ENCODE measurements at regions not wholly inside any gene's neighbourhood (a gene's known extent, or its start where the extent isn't known, plus 50 kb on each side); places are given as distances from the start of the nearest gene placed in this dataset.
"Not testable (repeated sequence)": the region's sequence is repeated elsewhere in the genome, so short reads cannot be mapped to it uniquely, and the experiment has no call there.

DNA sequence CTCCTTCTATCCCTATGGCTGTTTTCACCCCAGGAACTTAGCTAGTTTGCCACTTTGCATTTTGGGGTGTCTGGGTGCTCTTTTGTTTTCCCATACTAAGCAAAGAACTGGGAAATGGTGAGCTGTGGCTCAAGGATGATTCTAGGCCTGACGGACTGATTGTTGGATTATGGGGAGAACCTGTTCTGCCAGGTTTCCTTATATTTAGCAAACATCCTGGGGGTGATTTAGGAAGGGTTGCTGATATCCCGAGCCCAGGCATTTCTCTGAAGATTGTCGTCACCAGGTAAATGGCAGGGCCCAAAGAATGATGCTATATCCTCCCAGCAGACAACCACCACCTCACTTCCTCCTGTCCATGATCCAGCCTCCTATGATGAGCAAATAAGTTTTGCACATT lies 72.1 kb upstream of the GRB10 start:
- DNase-seq (ENCODE audit: low read depth), result no peak

DNA sequence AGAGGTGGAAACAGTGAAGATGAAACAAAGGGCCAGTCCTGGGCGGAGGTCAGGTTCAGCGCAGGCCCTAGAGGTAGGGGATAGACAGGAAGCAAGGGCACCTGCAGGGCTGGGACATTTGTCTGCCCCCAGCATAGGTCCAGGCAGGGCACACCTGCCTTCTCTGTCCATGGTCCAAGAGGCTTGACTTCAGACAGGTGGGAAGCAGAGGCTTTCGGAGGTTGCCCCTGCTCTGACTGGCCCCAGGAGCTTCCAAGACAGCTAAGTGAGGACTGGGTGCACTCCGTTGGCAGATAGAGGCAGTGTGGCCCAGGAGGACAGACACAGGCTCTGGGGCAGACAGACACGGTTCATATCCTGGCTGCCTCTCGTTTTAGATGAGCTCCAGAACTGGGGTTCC lies 71.6 kb upstream of the GRB10 start:
- no peak for DNase-seq (ENCODE audit: low read depth)

DNA sequence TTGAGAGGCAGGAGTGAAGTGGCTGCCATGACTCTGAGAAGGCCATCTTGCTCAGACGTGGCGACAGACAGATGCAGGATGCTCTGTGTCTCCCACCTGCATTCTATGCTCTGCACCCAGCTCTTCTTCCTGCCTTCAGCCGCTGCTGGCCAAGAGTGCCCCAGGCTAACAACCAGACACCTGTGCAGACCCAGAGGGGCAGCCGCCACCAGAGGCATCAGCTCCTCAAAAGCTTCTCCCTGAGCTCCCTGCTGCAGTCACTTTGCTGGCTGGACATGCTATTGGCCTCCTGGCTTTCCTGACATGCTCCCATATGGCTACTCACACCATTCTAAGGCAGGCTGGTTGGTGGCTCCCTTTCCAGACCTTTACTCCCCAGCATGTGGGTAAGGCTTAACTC lies 70.6 kb upstream of the GRB10 start:
- DNase-seq (ENCODE audit: low read depth), result no peak

DNA sequence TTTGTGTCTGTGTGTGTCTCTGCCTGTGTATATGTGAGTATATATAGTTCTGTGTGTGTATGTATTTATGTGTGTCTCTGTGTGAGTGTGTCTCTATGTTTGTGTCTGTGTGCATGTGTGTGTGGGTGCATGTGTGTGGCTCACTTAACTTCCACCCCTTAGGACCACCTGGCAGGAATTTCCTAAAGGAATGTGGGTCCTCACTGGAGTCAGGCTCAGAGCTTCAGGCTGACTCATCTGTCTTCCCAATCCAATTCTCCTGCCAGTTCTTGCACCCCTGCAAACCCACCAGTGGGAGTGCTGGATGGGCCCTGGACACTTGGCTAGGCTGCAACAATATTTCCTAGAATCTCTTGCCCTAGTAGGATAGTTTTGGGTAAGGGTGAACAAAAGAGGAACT lies 70.2 kb upstream of the GRB10 start:
- DNase-seq (ENCODE audit: low read depth), result no peak

DNA sequence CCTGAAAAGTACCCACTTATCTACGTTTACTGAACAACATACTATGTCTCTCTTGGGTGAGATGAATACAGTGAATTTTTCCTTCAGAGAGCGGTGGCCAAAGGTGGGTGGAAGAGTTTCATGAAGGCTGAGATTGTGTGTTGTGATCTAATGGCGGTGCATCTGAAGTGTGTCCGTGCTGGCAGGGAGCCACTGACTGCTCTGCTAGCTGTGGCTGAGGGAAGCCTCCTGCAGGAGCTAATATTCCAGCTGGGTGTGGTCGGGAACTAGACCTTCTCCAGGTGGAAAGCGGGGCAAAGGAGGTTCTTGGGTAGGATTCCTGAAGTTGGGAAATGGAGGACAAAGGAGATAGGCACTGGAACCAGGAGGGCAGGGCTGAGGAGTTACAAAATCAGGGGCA lies 69.2 kb upstream of the GRB10 start:
- no peak for DNase-seq (ENCODE audit: low read depth)

DNA sequence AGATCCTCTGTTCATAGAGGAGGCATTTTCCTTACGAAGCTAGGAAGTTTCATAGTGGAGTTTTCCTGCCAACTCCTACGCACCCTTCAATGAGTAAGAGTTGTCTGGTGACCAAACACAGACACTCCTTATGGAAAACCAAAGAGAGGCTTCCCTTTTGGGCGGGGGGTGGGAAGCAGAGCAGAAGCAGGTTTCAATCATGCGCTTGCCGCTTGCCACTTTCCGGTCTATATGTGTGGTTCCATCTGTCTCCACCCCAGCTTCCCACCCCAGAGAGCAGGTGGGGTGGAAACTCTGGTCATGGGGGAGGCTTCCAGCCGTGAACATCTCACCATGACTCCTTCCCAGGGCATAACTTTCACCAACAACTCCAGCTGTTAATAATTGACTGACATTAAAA lies 68.8 kb upstream of the GRB10 start:
- no peak for DNase-seq (ENCODE audit: low read depth)

DNA sequence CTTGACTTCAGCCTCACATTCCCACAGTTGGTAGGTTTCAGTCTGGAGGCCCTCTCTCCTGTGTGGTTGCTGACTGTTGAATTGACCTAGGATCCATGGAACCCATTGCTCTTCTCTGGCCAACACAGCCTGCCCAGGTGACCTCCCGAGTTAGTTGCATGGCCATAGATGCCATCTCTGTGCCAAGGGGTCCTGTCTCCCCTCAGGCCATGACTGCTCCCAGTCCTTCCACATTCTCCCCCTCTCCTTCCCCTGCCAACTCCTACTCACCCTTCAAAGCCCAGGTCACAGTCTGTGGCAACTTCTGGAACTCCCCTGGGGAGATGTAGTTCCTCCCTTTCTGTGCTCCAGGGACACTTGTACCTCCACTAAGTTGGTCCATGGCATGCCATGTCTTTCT lies 67.3 kb upstream of the GRB10 start:
- DNase-seq (ENCODE audit: low read depth), result no peak

DNA sequence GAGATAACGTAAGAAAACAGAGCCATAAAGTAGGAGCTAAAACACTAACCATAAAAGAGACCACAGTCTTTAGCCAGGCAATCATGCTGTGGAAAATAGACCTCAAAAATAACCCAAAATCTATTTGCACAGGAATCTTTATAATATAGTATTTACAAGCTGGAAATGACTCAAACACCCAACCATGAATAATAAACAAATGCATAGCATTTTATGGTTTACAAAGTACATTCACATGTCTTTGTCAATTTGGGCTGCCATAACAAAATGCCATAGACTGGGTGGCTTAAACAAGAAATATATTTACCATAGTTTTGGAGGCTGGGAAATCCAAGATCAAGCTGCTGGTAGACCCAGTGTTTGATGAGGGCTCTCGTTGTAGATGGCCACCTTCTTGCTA lies 65.5 kb upstream of the GRB10 start:
- DNase-seq (ENCODE audit: low read depth), result no peak

DNA sequence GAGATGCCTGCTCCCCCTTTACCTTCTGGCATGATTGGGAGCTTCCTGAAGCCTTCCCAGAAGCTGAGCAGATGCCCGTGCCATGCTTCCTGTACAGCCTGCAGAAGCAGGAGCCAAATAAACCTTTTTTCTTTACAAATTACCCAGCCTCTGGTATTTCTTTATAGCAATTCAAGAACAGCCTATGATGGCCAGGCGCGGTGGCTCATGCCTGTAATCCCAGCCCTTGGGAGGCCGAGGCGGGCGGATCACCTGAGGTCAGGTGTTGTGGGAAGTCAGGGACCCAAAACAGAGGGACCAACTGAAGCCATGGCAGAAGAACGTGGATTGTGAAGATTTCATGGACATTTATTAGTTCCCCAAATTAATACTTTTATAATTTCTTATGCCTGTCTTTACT lies 62.2 kb upstream of the GRB10 start:
- not testable (repeated sequence) for DNase-seq (ENCODE audit: low read depth)

DNA sequence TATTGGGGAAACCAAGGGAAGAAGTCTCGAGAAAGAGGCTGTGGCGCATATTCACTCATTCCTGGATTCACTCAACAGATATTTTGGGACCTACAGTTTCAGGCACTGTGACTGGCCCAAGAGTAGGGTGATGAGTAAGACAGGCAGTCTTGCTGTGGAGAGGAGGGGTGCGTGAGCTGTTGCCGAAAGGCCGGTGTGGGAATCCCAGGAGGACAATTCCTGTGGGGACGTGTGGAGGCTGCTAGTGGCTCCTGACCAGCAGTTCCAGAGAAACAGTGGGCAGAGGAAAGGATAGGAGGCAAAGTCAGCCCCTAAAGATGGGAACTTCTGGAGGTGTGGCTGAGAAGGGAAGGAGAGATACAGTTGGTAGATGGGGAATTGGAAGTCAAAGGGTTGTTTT lies 59.3 kb upstream of the GRB10 start:
- DNase-seq (ENCODE audit: low read depth), result no peak

DNA sequence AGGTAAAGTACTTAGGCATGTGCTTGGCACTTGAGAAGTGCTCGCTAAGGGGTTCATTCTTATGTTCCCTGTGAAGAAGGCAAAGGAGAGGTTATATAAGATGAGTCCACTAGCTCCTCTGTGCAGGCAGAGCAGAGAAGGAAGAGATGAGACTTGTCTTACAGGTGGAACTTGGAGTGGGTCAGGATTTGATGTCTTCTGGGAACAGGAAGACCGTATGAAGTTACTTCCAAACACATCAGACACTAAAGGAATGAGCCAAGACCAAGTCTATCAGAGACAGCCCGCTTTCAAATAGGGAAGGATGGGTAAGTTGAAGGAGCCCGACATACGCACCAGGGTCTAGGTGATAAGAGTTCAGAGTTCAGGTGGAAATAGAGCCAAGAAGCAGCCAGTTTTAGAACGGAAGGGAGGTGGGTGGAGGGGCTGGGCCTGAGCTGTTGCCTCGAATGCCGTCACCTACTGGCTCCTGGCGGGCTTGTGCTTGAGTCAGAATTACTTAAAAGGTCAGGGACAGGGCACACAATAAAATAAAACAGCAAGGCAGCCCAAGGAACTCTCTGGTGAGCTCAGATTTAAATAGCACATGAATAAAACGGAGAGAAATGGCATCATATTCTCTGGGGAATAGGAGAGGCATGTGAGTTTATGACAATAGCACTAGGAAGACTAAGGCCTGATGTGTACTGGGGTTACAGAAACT lies 56.1 kb upstream of the GRB10 start:
- no peak for DNase-seq (ENCODE audit: low read depth)

DNA sequence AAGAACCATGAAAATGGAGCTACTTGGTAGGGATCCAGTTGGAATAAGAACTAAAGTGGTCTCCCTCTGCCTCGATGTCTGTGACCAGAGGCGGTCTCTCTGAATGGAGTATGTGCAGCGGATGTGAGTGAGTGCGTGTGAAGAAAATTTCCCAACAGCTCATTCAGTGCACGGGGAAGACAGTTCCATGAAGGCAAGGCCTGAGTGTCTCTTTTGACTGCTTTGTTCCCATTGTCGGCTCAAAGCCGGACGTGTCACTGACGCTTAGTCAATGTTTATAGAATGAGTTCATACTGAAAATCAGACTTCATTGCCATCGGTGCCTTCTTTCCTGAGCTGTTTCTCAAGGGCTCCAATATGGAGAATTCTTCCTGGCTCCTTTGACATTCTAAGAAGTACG lies 55.3 kb upstream of the GRB10 start:
- no peak for DNase-seq (ENCODE audit: low read depth)

DNA sequence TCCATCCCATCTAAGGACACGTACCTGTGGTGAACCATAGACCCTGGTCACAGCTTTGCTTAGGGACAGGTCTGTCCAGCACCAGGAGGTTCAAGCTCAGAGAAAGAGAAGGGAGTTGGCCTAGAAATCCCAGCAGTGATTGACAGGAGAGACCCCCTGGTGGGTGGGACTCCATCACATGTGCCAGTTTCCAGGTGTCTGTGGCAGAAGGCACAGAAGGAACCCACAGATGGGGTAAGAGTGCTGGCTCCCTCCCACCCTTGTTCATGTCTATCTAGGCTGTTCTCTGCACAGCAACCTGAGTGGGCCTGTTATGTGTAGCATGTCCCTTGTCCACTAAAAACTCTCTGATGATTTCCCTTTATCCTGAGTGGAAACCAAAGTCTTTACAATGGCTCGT lies 54.0 kb upstream of the GRB10 start:
- no peak for DNase-seq (ENCODE audit: low read depth)

DNA sequence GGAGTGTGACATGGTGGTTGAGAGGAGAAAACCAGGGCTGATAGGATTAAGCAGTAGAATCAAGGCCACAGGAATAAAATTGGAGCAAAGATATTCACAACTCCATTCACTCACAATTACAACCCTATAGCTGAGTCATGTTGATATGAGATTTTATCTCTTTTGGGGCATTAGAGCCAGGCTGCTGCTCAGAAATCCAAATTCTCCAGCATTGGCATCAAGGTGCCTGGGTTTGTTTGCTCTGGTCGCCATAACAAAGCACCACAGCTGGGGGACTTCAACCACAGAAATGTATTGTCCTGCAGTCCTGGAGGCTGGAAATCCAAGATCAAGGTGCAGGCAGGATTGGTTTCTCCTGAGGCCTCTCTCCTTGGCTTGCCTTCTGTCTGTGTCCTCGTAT lies 52.5 kb upstream of the GRB10 start:
- no peak for DNase-seq (ENCODE audit: low read depth)

DNA sequence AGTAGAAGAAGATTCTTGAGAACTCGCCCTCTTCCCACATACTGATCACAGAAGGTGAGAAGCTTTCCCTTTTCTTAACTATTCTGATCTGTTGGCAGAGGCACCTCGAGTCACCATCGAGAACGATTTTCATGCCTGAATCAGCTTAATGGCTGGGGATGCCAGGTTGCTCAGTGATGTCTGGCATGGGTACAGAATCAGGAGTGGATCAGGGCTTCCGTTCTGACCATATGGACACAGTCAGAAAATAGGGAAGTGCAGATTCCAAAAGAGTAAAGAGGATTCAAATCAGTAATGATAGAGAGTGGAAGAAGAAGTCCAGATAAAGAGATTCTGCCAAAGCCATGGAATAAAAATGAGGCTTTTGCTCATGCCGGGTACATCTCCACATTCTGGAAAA lies 52.0 kb upstream of the GRB10 start:
- DNase-seq (ENCODE audit: low read depth), result no peak

DNA sequence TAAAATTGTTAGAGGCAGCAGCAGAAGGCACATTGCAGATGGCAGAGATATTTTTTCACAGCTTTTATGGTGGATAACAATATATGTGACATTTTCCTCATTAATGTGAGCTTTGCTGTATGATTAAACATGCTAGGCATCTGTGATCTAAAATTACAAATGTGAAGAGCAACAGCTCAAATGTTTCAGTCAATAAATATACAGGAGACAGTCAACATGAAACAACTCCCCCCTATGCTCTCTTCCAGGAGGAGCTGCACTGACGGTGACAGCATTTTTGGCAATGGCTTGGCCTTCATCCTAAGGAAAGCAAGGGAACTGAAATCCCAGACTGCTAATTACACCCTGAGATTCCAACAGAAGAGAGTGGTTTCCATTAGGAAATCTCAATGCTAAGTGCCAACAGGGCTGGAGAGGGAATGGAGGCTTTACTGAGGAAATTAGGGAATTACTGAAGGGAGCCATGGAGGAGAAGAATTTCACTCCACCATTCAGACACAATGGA lies 51.4 kb upstream of the GRB10 start:
- DNase-seq (ENCODE audit: low read depth), result no peak

DNA sequence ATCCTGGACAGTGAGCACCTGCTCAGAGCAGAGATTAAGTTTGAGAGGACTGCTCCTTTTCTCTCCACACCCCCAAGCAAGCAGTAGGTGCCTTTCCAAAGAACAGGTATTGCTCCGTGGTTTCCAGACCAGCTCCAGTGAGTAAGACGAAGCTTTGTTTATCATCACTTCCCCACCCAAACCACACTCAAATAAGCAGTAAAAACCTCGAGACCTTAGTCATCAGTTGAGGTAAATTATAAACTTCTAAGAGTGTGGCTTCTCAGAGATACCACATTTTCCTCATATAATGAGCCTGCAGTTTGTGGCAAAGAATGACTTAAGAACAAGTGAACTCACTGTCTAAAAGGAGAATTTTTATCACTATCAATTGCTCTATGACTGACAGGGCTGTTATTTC lies 50.0 kb upstream of the GRB10 start:
- DNase-seq (ENCODE audit: low read depth), result no peak

Measured in HS-27A (cell line).